HG03432 (cell line): ENCODE measurements at regions not wholly inside any gene's neighbourhood (a gene's known extent, or its start where the extent isn't known, plus 50 kb on each side); places are given as distances from the start of the nearest gene placed in this dataset.

ENCODE experiments used
- ATAC-seq: cut with Tn5 transposase; IDR thresholded peaks from one replicate; pipeline ENCODE4 v1.9.1; 2021; ENCODE audit warnings: mild to moderate bottlenecking, moderate library complexity; ENCODE audit not compliant: unreplicated experiment

- ATAC-seq: no peak
Measured at GRCh38 chr4:29467044-29467717, 1253.0 kb upstream of the PCDH7 start.
